ENCODE measurements at regions not wholly inside any gene's neighbourhood (a gene's known extent, or its start where the extent isn't known, plus 50 kb on each side); places are given as distances from the start of the nearest gene placed in this dataset.

- Mint-ChIP-seq H3K4me1 (peaks cover 5% of the 10 kb centered on the region), H3K4me3 (no peak overlapping the region), H3K27me3 (ENCODE audit: low read depth) (peaks cover 3% of the 10 kb centered on the region), H3K36me3 (no peaks in the 10 kb centered on the region), H3K27ac (no peak overlapping the region), H3K9me3 (peaks cover 5% of the 10 kb centered on the region)
- no peak for TF ChIP-seq CTCF (IDR thresholded peaks at IDR 0.05; ENCODE audit: unreplicated experiment)
- DNase-seq (ENCODE audit: low spot score in 2 of 2, unreplicated experiment in 2 of 2): no peak
Observed at GRCh38 chr20:1827974-1828785, 67.0 kb upstream of the SIRPA start.

GRCh38 chr20:1827510-1827973 lies 67.7 kb upstream of the SIRPA start:
- DNase-seq (ENCODE audit: low spot score in 2 of 2, unreplicated experiment in 2 of 2): no peak
- Mint-ChIP-seq H3K4me3 (no peak overlapping the region), H3K27ac (no peak overlapping the region), H3K27me3 (ENCODE audit: low read depth) (peaks cover 3% of the 10 kb centered on the region), H3K9me3 (peaks cover 12% of the 10 kb centered on the region), H3K4me1 (peaks cover 5% of the 10 kb centered on the region), H3K36me3 (no peaks in the 10 kb centered on the region)
- no peak for TF ChIP-seq CTCF (IDR thresholded peaks at IDR 0.05; ENCODE audit: unreplicated experiment)

GRCh38 chr20:1825938-1826445 lies 69.2 kb upstream of the SIRPA start:
- no peaks in the 10 kb centered on the region for H3K27me3 Mint-ChIP-seq (ENCODE audit: low read depth)
- peaks cover 19% of the 10 kb centered on the region for H3K9me3 Mint-ChIP-seq
- no peaks in the 10 kb centered on the region for H3K36me3 Mint-ChIP-seq
- TF ChIP-seq CTCF (IDR thresholded peaks at IDR 0.05; ENCODE audit: unreplicated experiment): no peak
- H3K4me3 Mint-ChIP-seq: no peak overlapping the region
- no peak for DNase-seq (ENCODE audit: low spot score in 2 of 2, unreplicated experiment in 2 of 2)
- H3K4me1 Mint-ChIP-seq: peaks cover 5% of the 10 kb centered on the region
- no peak overlapping the region for H3K27ac Mint-ChIP-seq

GRCh38 chr20:1825507-1825906 lies 69.7 kb upstream of the SIRPA start:
- Mint-ChIP-seq H3K9me3 (peaks cover 19% of the 10 kb centered on the region), H3K36me3 (no peaks in the 10 kb centered on the region), H3K27me3 (ENCODE audit: low read depth) (no peaks in the 10 kb centered on the region), H3K4me1 (peaks cover 5% of the 10 kb centered on the region), H3K4me3 (no peak overlapping the region), H3K27ac (no peak overlapping the region)
- TF ChIP-seq CTCF (IDR thresholded peaks at IDR 0.05; ENCODE audit: unreplicated experiment): no peak
- no peak for DNase-seq (ENCODE audit: low spot score in 2 of 2, unreplicated experiment in 2 of 2)

GRCh38 chr20:1824834-1825233 lies 70.4 kb upstream of the SIRPA start:
- Mint-ChIP-seq H3K9me3 (peaks cover 19% of the 10 kb centered on the region), H3K27me3 (ENCODE audit: low read depth) (no peaks in the 10 kb centered on the region), H3K4me3 (no peak overlapping the region), H3K4me1 (peaks cover 5% of the 10 kb centered on the region), H3K27ac (no peak overlapping the region), H3K36me3 (no peaks in the 10 kb centered on the region)
- DNase-seq (ENCODE audit: low spot score in 2 of 2, unreplicated experiment in 2 of 2): no peak
- no peak for TF ChIP-seq CTCF (IDR thresholded peaks at IDR 0.05; ENCODE audit: unreplicated experiment)

Data from mesothelial cell of epicardium (in vitro differentiated cells).